ENCODE measurements at regions not wholly inside any gene's neighbourhood (a gene's known extent, or its start where the extent isn't known, plus 50 kb on each side); places are given as distances from the start of the nearest gene placed in this dataset.
"Not testable (repeated sequence)": the region's sequence is repeated elsewhere in the genome, so short reads cannot be mapped to it uniquely, and the experiment has no call there.

DNA sequence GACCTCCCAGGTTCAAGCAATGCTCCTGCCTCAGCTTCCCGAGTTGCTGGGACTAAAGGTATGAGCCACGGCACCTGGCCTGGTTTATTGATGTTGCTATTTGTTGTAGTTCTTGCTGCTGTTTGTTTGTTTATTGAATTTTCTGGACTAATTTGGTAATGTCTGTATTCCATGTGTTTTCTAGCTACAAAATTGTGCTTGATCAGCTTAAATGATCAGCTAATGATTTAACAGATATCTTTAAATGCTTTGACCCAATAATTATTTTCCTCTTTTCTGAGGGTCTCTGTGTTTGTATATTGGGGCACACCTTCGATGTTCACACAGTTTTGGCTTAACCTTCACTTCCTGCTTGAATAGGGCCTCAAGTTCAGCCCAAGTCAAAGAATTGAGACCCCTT lies 488.1 kb upstream of the HTR2C start:
- no peak for DNase-seq (ENCODE audit: low read depth in 2 of 2)

GRCh38 chrX:114087543-114087942 lies 496.3 kb upstream of the HTR2C start:
- no peak for DNase-seq (ENCODE audit: low read depth in 2 of 2)

- no peak for DNase-seq (ENCODE audit: low read depth in 2 of 2)
These were observed 506.1 kb upstream of the HTR2C start for GRCh38 chrX:114077773-114078172.

- peak in 1 of 2 donors; percentile 1 for DNase-seq (ENCODE audit: low read depth in 2 of 2)
These were observed 508.7 kb upstream of the HTR2C start for GRCh38 chrX:114075073-114075673.

DNA sequence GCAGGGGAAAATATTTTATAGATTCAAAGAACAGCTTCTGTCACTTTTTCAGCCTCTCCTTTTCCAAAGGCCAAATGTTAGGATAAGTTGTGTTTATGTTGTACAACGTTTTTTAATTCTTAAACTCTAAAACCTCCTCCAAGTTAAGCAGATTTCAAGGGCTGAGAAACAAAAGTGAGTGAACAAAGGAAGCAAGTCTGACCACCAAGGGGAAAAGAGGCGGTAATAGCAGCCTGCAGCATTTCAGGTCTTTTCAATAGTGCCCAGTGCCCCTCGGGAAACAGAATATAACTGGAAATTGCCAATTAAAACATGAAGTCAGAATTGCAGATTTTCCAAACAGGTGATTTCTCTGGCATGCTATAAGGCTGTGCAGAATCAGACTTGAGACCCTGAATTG lies 510.0 kb upstream of the HTR2C start:
- DNase-seq (ENCODE audit: low read depth in 2 of 2): no peak

GRCh38 chrX:114071412-114071811 lies 512.5 kb upstream of the HTR2C start:
- no peak for DNase-seq (ENCODE audit: low read depth in 2 of 2)

DNA sequence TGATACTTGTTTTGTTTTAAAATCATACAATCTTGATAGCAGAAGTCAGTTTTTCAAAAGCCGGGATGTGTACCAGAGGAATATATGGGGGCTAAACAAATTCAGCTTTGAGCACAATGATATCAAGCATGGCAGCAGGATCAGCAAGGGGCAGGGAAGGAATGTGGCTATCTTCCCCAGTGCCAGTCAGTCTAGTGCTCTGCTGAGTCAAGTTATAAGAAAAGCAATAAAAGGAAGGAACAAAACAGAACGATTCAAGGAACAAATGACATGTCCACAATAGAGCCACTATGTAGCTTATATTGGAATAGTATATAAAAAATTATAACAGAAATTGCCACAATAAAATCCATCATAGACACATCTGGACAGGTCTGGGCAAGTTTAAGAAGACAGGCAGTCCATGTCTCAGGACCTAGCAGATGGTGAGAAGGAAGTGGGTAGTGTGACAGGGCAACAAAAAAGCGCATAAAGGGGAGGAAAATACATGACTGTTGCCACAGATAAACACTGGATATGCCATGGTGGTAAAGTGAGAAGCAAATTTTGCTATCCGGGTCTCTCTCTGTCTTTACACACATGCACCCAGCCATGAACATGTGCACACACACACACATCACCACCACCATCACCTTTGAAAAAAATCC lies 518.2 kb upstream of the HTR2C start:
- no peak for DNase-seq (ENCODE audit: low read depth in 2 of 2)

- DNase-seq (ENCODE audit: low read depth in 2 of 2): no peak
These were observed 522.7 kb upstream of the HTR2C start for GRCh38 chrX:114061226-114061625.

DNA sequence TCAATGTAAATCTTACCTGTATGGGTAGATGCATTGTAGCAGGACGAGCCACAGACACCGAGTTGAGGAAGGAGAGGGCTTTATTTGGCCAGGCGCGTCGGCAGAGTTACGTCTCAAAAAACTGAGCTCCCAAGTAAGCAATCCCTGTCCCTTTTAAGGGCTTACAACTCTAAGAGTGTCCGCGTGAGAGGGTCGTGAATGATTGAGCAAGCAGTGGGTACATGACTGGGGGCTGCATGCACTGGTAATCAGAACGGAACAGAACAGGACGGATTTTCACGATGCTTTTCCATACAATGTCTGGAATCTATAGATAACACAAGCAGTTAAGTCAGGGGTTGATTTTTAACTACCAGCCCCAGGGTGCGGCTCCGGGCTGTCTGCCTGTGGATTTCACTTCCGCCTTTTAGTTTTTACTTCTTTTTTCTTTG lies 524.9 kb upstream of the HTR2C start:
- no peak for DNase-seq (ENCODE audit: low read depth in 2 of 2)

DNA sequence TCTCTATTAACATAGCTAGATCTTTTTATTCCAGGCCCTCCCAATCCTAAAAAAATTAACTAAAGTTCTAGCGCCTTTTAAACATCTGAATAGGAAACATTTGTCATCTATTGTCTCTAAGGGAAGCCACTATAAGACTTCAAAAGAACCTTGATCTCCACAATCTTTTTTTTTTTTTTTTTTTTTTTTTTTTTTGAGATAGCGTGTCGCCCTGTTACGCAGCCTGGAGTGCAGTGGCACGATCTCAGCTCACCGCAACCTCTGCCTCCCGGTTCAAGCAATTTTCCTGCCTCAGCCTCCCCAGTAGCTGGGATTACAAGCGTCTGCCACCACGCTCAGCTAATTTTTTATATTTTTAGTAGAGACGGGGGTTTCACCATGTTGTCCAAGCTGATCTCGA lies 526.5 kb upstream of the HTR2C start:
- DNase-seq (ENCODE audit: low read depth in 2 of 2): not testable (repeated sequence)

DNA sequence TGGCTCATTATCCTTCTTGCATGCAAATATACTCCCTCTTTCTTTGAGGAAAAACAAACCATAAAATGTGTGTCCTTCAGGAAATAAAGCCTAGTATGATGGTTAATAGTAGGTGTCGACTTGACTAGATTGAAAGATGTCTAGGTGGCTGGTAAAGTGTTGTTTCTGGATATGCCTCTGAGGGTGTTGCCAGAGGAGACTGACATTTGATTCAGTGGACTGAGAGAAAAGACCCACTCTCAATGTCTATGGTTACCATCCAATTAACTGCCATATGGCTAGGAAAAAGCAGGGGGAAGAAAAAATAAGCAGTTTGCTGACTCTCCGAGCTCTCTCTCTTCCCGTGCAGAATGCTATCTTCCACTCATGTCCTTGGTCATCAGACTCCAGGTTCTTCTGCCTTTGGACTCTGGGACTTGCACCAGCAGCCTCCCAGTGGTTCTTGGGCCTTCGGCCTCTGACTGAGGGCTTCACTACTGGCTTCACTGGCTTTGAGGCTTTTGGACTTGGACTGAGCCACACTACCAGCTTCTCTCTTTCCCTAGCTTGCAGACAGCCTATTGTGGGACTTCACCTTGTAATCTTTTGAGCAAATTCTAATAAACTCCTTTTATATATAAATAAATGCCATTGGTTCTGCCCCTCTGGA lies 532.1 kb upstream of the HTR2C start:
- DNase-seq (ENCODE audit: low read depth in 2 of 2): no peak

DNA sequence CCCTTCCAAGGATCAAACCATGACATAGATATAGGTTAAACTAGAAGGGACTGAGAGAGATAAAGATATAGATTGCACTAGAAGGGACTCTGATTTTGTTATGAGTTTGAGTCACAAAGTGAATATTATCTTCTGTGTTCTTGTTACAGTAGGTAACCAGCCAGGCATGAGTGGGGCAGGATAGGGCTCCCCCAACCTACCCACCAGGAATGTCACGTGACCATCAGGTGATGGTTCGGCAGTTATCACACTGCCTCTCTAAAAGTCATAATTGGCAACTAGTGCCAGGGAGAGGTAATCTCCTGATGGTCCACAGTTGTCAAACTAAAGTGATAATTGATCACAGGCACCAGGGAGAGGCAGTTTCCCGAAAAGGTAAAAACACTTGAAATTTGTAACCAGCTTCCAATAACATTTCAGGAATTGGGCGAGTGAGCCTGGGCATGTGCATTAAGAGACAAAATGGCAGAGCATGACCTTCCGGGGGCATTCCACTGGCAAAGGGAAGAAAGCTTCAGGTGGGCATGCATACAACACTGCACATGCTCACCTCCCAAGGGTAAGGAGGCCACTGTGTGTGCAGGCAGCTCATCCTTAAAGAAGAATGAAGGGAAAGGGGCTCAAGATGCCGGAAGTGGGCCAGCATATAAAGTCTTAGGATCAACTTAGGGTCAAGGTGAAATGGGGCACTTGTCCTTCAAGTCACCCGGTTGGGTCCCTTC lies 533.6 kb upstream of the HTR2C start:
- DNase-seq (ENCODE audit: low read depth in 2 of 2): no peak

- no peak for DNase-seq (ENCODE audit: low read depth in 2 of 2)
These were observed 534.8 kb upstream of the HTR2C start for GRCh38 chrX:114049063-114049462.

GRCh38 chrX:114047558-114047957 lies 536.3 kb upstream of the HTR2C start:
- no peak for DNase-seq (ENCODE audit: low read depth in 2 of 2)

DNA sequence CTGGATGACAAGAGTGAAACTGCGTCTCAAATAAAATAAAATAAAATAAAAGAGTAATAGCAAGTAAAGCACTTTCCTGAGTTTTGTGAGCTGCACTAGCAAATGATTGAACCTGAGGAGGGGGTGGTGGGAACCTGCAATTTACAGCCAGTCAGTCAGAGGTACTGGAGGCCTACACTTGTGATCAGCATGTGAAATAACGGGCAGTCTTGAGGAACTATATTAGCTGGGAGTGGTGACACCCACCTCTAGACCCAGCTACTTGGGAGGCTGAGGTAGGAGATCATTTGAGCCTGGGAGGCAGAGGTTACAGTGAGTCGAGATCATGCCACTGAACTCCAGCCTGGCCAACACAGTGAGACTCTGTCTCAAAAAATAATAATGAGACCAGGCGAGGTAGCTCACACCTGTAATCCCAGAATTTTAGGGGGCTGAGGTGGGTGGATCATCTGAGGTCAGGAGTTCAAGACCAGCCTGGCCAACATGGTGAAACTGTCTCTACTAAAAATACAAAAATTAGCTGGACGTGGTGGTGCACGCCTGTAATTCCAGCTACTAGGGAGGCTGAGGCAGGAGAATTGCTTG lies 537.1 kb upstream of the HTR2C start:
- DNase-seq (ENCODE audit: low read depth in 2 of 2): no peak

DNA sequence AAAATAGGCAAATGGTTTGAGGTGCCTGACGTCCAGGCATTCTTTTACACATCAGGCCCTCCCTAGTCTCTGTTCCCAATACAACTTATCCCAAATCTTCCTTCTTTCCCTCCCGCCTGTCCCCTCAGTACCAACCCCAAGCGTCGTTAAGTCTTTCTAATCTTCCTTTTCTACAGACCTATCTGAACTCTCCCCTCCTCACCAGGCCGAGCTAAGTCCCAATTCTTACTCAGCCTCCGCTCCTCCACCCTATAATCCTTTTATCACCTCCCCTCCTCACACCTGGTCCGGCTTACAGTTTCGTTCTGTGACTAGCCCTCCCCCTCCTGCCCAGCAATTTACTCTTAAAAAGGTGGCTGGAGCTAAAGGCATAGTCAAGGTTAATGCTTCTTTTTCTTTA lies 542.4 kb upstream of the HTR2C start:
- not testable (repeated sequence) for DNase-seq (ENCODE audit: low read depth in 2 of 2)

DNA sequence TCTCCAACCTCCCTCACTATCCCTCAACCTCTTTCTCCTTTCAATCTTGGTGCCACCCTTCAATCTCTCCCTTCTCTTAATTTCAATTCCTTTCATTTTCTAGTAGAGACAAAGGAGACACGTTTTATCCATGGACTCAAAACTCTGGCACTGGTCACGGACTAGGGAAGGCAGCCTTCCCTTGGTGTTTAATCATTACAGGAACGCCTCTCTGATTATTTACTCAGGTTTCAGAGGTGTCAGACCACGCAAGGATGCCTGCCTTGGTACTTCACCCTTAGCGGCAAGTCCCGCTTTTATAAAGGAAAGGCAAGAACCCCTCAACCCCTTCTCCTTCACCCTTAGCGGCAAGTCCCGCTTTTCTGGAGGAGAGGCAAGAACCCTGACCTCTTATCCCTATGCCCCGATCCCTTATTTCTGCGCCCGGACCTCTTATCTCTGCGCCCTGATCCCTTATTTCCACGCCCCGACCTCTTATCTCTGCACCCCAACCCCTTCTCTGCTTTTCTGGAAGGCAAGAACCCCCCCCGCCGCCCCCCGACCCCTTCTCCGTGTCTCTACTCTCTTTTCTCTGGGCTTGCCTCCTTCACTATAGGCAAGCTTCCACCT lies 543.1 kb upstream of the HTR2C start:
- DNase-seq (ENCODE audit: low read depth in 2 of 2): not testable (repeated sequence)

GRCh38 chrX:114040111-114040510 lies 543.8 kb upstream of the HTR2C start:
- not testable (repeated sequence) for DNase-seq (ENCODE audit: low read depth in 2 of 2)

DNA sequence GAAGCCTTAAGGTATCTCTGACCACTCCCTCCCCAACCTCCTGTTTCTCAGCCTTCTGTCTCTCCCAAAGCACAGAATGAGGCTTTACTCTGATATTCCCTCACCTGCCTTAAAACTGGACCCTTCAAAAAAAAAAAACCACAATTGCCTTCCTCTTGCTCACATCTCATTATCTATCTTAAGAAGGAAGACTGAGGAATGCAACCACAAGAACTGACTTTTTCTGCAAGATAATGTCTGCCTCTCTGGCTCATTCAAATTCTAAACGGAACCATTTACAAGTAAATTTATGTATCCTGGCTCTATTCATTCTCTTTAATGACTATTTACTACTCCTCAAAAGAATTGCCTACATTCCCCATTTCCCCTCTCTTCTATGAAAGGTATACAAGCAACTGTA lies 545.5 kb upstream of the HTR2C start:
- no peak for DNase-seq (ENCODE audit: low read depth in 2 of 2)

- no peak for DNase-seq (ENCODE audit: low read depth in 2 of 2)
These were observed 546.4 kb upstream of the HTR2C start for GRCh38 chrX:114037515-114037914.

DNA sequence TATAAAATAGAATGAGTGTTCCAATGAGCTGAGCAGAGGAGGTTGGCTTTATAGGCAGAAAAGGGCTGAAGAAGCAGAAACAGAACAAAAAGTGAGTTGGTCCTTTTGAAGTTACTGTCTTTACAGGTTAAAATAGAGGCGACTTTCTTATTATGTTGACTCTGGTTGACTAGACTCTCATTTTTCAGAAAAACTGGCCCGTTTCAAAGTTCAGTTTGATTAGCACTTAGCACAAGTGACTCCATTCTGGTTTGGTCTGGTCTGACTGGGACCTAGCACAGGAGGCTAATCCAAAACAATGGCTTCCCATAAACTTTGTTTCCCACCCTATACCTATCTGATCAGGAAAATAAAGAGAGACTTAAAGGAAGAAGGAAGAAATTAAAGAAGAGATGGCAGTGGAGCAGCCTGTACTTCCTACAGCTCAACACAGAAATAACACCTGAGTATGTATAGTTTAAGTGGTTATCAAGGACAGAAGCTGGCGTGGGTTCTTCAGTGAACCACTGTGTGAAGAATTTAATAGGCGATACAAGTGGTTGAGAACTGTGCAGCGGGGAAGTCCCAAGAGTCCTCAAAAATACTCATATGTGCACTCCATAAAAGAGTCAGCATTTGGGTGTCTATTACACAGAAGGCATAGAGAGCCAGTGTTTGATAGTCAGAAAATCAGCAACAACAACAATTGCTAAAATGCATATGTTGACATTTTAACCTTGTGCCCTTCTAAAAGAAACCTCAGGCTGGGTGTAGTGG lies 554.8 kb upstream of the HTR2C start:
- no peak for DNase-seq (ENCODE audit: low read depth in 2 of 2)

Measured in lung microvascular endothelial cell (primary cell).